ENCODE measurements at regions not wholly inside any gene's neighbourhood (a gene's known extent, or its start where the extent isn't known, plus 50 kb on each side); places are given as distances from the start of the nearest gene placed in this dataset.

- TF ChIP-seq CTCF (IDR thresholded peaks at IDR 0.05; ENCODE audit: borderline replicate concordance, extremely low read depth, low read length, poor library complexity, severe bottlenecking), result no peak
- TF ChIP-seq EZH2 (IDR thresholded peaks at IDR 0.05; ENCODE audit: borderline replicate concordance, low read depth, low read length, severe bottlenecking), result no peak
Observed at GRCh38 chr2:58558881-58559280, 317.8 kb upstream of the FANCL start.
